RWPE1 (cell line): ENCODE measurements at regions not wholly inside any gene's neighbourhood (a gene's known extent, or its start where the extent isn't known, plus 50 kb on each side); places are given as distances from the start of the nearest gene placed in this dataset.
"Not testable (repeated sequence)": the region's sequence is repeated elsewhere in the genome, so short reads cannot be mapped to it uniquely, and the experiment has no call there.

Experiments
- CTCF ChIA-PET: fragments of 350-600 bp; sonication (Branson Sonifier 250); formaldehyde crosslinking; extraction: SDS; loops from one replicate; lab custom pipeline; 2021; lab: Yijun Ruan, JAX
- POLR2A ChIA-PET: fragments of 400-600 bp; formaldehyde crosslinking; extraction: SDS; loops from one replicate; lab custom pipeline; 2020; ENCODE audit warnings: antibody characterized with exemption; ENCODE audit not compliant: low non-redundant PET; lab: Yijun Ruan, JAX
- DNase-seq: peaks from one replicate; pipeline ENCODE4 v3.0.0; 2012; ENCODE audit warnings: low spot score
- H3K27ac ChIP-seq: fragments of 450-650 bp; 2 replicates; pipeline ENCODE4 v1.5.1; 2017
- CTCF ChIP-seq: fragments of 450-650 bp; conservative IDR thresholded peaks from 2 replicates; pipeline ENCODE4 v1.5.1; 2017; ENCODE audit warnings: low read depth, mild to moderate bottlenecking

- CTCF ChIA-PET: interaction anchor here (0.9 kb wide), 1 partner anchor 239 kb away, joined by 4 read pairs; no protein-coding TSS in a partner anchor
Observed at GRCh38 chr20:30484009-30484748, 773.3 kb upstream of the DEFB115 start.

GRCh38 chr20:30484749-30485070 lies 772.8 kb upstream of the DEFB115 start:
- TF ChIP-seq CTCF: no peak
- DNase-seq: no peak
- ChIA-PET CTCF (no interaction called here), POLR2A (no interaction called here)
- H3K27ac ChIP-seq: no peak overlapping the region

More at GRCh38 chr20:30484009-30484748, 773.3 kb upstream of the DEFB115 start:
- POLR2A ChIA-PET: no interaction called here
- H3K27ac ChIP-seq: no peak overlapping the region
- no peak for TF ChIP-seq CTCF
- no peak for DNase-seq

GRCh38 chr20:30485331-30486102 lies 771.9 kb upstream of the DEFB115 start:
- DNase-seq: no peak
- TF ChIP-seq CTCF: no peak
- ChIA-PET CTCF (no interaction called here), POLR2A (no interaction called here)
- H3K27ac ChIP-seq: no peak overlapping the region

DNA sequence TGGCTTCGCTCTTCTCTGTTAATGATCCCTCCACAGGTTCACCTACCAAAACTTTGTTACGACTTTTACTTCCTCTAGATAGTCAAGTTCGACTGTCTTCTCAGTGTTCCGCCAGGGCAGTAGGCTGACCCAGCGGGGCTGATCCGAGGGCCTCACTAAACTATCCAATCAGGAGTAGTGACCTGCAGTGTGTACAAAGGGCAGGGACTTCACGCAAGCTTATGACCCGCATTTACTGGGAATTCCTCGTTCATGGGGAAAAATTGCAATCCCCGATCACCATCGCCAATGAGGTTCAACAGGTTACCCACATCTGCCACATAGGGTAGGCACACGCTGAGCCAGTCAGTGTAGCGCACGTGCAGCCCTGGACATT lies 771.4 kb upstream of the DEFB115 start:
- CTCF ChIA-PET: no interaction called here
- POLR2A ChIA-PET: no interaction called here
- TF ChIP-seq CTCF: no peak
- DNase-seq: no peak
- no peak overlapping the region for H3K27ac ChIP-seq

GRCh38 chr20:30487461-30487860 lies 770.0 kb upstream of the DEFB115 start:
- POLR2A ChIA-PET, DNase-seq, CTCF ChIA-PET, H3K27ac ChIP-seq: not testable (repeated sequence)

DNA sequence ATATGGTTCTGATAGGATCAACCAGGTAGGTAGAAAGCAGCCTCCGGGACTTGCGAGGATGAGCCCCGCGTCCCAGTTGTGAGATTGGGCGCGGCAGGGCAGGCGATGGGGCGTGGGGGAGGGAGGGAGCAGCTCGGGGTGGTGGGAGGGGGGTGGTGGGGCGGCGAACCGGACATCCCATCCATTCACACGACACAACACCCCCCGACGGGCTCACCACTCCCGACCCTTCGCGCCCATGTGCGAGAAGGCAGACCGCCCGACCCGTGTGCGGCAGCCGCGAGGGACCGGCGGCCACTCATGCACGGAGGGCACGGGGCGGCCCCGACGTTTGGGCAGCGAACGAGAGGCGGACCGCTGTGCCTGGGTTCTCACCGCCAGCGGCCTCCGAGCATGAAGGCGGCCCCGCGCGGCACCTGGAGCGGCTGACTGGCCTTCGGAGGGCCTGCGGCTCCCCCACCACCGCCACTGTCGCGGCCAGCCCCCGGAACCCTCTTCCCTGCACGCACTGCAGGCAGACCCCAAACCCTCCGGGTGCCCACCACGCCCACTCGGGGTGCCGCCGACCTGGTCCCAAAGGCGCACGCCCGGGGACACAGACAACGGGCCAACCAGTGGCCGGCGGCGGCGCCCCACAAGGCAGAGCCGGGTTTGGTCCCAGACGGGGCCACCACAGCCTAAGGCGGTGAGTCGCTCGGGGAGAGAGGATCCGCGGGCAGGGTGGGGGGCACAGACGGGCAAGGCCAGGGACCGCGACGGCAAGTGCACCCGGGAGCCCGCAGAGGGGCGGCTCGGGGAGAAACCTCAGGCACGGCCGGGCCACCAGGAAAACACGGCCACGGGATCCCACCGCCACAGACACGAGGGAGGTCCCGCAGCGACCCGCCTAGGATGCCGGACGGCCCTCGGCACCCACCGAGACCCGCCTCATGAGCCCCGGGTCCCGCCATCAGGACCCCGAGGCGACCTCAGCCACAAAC lies 769.2 kb upstream of the DEFB115 start:
- no peak overlapping the region for H3K27ac ChIP-seq
- POLR2A ChIA-PET: no interaction called here
- CTCF ChIA-PET: no interaction called here
- TF ChIP-seq CTCF: no peak
- no peak for DNase-seq
